GM12891 (cell line): ENCODE measurements at regions not wholly inside any gene's neighbourhood (a gene's known extent, or its start where the extent isn't known, plus 50 kb on each side); places are given as distances from the start of the nearest gene placed in this dataset.

ENCODE experiments used
- DNase-seq: peaks from one replicate; pipeline ENCODE4 v3.0.0; 2011; ENCODE audit warnings: low spot score; ENCODE audit not compliant: insufficient read length
- FAIRE-seq: peaks from 2 replicates; lab custom pipeline; 2011; peaks lifted over from hg19 to GRCh38; lab: Jason Lieb, UNC
- PAX5 ChIP-seq: IDR thresholded peaks from 2 replicates; pipeline ENCODE4 v1.6.1; 2011; ENCODE audit warnings: low read length, moderate library complexity, mild to moderate bottlenecking; ENCODE audit not compliant: insufficient read depth, severe bottlenecking
- POLR2A ChIP-seq: IDR thresholded peaks from 2 replicates; pipeline ENCODE4 v1.6.1; 2011; ENCODE audit warnings: low read depth, low read length, control low read depth
- POLR2AphosphoS5 ChIP-seq: IDR thresholded peaks from 2 replicates; pipeline ENCODE4 v1.6.1; 2011; ENCODE audit warnings: low read depth, low read length, control low read depth
- POU2F2 ChIP-seq: IDR thresholded peaks from 2 replicates; pipeline ENCODE4 v1.6.1; 2011; ENCODE audit warnings: low read depth, mild to moderate bottlenecking, control low read depth, low read length, moderate library complexity
- SPI1 ChIP-seq: IDR thresholded peaks from 2 replicates; pipeline ENCODE4 v1.6.1; 2011; ENCODE audit warnings: low read depth, low read length, control low read depth
- TAF1 ChIP-seq: IDR thresholded peaks from 2 replicates; pipeline ENCODE4 v1.6.1; 2011; ENCODE audit warnings: low read depth, low read length, control low read depth

GRCh38 chr2:239461291-239462190 is 60.7 kb upstream of the HDAC4 start:
- no peak for TF ChIP-seq POLR2A
- TF ChIP-seq PAX5 = no peak
- no peak for TF ChIP-seq SPI1
- TF ChIP-seq TAF1 = no peak
- no peak for TF ChIP-seq POLR2AphosphoS5
- TF ChIP-seq POU2F2 = no peak
- FAIRE-seq (no peak), DNase-seq (no peak)

GRCh38 chr2:239460780-239461179 is 60.0 kb upstream of the HDAC4 start:
- no peak for FAIRE-seq
- no peak for TF ChIP-seq POLR2AphosphoS5

GRCh38 chr2:239459606-239460005 is 58.8 kb upstream of the HDAC4 start:
- FAIRE-seq (no peak), DNase-seq (no peak)
- no peak for TF ChIP-seq POU2F2
- no peak for TF ChIP-seq POLR2A
- TF ChIP-seq POLR2AphosphoS5 = no peak
- TF ChIP-seq PAX5 = no peak
- TF ChIP-seq SPI1 = no peak
- TF ChIP-seq TAF1 = no peak

More at GRCh38 chr2:239460780-239461179, 60.0 kb upstream of the HDAC4 start:
- DNase-seq = no peak

- TF ChIP-seq POLR2A (no peak), POU2F2 (no peak), POLR2AphosphoS5 (no peak), PAX5 (no peak), TAF1 (no peak), SPI1 (no peak)
- DNase-seq (no peak), FAIRE-seq (no peak)
Measured at GRCh38 chr2:239459056-239459455, 58.2 kb upstream of the HDAC4 start.

- DNase-seq (no peak), FAIRE-seq (no peak)
- TF ChIP-seq PAX5 (no peak), POU2F2 (no peak), POLR2A (no peak), SPI1 (no peak), TAF1 (no peak), POLR2AphosphoS5 (no peak)
Measured at GRCh38 chr2:239457586-239458445, 57.0 kb upstream of the HDAC4 start.

- no peak for FAIRE-seq
Measured at GRCh38 chr2:239456940-239457339, 56.1 kb upstream of the HDAC4 start.

GRCh38 chr2:239455436-239456203 is 54.8 kb upstream of the HDAC4 start:
- DNase-seq (no peak), FAIRE-seq (no peak)
- no peak for TF ChIP-seq SPI1
- no peak for TF ChIP-seq POLR2AphosphoS5
- no peak for TF ChIP-seq POLR2A
- no peak for TF ChIP-seq POU2F2
- TF ChIP-seq TAF1 = no peak
- no peak for TF ChIP-seq PAX5

More at GRCh38 chr2:239456940-239457339, 56.1 kb upstream of the HDAC4 start:
- no peak for DNase-seq
- TF ChIP-seq PAX5 (no peak), TAF1 (no peak), POLR2A (no peak), POLR2AphosphoS5 (no peak), SPI1 (no peak), POU2F2 (no peak)

- DNase-seq (no peak), FAIRE-seq (no peak)
- TF ChIP-seq POU2F2 (no peak), SPI1 (no peak), TAF1 (no peak), PAX5 (no peak)
Measured at GRCh38 chr2:239454507-239454906, 53.7 kb upstream of the HDAC4 start.
